GM19099 (cell line): ENCODE measurements at regions not wholly inside any gene's neighbourhood (a gene's known extent, or its start where the extent isn't known, plus 50 kb on each side); places are given as distances from the start of the nearest gene placed in this dataset.

Experiments
- POLR2A ChIP-seq: IDR thresholded peaks from 3 replicates; pipeline ENCODE4 v1.6.1; 2011; ENCODE audit warnings: low read depth; ENCODE audit not compliant: insufficient read length; ENCODE audit errors: extremely low read depth

DNA sequence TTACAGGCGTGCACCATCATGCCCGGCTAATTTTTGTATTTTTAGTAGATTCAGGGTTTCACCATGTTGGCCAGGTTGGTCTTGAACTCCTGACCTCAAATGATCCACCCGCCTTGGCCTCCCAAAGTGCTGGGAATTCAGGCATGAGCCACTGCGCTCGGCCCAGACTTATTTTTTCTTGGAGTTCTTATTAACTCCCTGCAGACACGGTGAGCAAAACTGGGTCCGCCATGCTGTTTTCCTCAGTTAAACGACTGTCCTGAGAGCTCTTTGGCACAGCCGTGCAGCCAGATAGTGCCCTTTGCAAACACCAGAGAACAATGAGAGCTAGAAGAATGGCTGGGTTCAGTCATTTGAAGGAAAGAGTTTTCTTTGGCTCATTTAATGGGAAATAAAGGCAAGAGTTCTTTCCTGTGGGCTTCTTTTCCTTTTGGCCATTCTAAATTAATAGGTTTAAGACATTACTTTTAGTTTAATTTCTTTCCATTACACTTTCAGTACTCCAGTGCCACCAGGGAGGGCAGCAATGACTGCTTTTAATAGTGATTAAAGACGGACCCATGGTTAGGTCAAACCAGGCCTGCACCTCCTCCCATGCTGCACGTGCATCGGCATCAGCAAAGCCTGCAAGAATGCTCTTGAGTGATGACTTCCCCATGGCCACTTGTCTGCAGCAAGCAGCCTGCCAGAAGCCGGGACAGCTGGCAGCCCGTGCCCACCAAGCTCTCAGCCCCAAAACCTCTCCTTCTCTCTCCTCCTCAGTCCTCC, 60.7 kb downstream of the VCPKMT start:
- no peak for TF ChIP-seq POLR2A

DNA sequence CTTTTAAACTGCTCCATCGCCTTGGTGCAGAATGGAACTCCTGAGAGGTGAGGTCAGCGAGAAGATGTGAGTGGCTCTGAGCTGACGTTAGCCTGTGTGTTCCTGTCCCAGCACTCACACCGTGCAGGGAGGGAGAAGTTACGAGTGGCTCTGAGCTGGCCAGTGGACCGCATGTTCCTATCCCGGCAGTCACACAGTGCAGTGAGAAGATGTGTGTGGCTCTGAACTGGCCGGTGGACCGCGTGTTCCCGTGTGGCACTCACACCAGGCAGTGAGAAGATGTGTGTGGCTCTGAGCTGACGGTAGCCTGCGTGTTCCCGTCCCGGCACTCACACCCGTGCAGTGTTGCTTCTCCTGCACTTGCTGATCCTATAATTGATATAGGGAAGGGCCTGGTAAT, 59.9 kb downstream of the VCPKMT start:
- no peak for TF ChIP-seq POLR2A

DNA sequence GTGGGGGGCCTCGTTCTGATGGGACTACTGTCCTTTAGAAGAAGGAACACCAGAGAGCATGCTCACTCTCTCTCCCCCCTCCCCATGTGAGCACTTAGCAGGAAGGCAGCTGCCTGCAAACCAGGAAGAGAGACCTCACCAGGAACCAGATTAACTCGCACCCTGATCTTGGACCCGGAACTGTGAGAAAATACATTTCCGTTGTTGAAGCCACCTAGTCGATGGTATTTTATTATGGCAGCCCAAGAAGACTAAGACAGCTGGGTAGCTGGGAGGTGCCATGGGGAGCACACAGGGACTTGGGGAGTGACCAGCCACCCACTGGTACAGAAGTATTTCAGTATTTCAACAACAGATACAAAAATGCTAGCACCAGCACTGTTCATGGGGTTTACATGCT, 59.0 kb downstream of the VCPKMT start:
- no peak for TF ChIP-seq POLR2A

DNA sequence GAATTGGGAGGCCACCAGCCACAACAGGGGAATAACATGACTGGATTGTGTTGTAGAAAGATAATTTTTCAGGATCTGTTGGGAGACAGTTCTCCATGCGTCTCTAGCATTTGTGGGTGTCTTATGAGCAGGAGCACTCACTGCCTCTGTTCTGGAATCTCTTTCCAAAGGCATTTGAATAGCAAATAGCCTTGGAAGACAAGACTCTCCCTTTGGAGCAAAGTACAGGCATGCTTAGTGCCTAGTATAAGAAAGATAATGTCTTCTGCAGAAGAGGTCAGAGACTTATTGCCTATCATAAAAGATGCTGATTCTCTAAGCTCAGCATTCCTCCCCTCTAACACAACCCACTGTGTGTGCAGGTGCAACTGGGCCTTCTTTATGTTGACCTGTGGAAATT, 58.3 kb downstream of the VCPKMT start:
- TF ChIP-seq POLR2A, result no peak
